ENCODE measurements at regions not wholly inside any gene's neighbourhood (a gene's known extent, or its start where the extent isn't known, plus 50 kb on each side); places are given as distances from the start of the nearest gene placed in this dataset.

DNA sequence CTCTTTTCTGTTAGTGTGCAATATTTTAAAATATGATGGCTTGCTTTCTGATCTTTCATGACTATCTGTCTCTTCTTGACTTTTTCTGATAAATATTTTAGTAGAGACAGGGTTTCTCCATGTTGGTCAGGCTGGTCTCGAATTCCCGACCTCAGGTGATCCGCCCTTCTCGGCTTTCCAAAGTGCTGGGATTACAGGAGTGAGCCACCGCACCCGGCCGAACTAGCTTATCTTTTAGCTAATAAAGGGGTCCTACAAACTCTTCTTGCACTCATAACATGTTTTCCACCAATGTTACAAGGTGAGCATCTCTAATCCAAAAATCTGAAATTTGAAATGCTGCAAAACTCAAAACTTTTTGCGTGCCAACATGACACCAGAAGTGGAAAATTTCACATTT lies 535.2 kb upstream of the PCDH20 start:
- TF ChIP-seq, protein P1, sequence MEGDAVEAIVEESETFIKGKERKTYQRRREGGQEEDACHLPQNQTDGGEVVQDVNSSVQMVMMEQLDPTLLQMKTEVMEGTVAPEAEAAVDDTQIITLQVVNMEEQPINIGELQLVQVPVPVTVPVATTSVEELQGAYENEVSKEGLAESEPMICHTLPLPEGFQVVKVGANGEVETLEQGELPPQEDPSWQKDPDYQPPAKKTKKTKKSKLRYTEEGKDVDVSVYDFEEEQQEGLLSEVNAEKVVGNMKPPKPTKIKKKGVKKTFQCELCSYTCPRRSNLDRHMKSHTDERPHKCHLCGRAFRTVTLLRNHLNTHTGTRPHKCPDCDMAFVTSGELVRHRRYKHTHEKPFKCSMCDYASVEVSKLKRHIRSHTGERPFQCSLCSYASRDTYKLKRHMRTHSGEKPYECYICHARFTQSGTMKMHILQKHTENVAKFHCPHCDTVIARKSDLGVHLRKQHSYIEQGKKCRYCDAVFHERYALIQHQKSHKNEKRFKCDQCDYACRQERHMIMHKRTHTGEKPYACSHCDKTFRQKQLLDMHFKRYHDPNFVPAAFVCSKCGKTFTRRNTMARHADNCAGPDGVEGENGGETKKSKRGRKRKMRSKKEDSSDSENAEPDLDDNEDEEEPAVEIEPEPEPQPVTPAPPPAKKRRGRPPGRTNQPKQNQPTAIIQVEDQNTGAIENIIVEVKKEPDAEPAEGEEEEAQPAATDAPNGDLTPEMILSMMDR (IDR thresholded peaks at IDR 0.05; ENCODE audit: extremely low read depth, insufficient read depth, missing control alignments): no peak
- no peak for DNase-seq (ENCODE audit: low spot score)
- in situ Hi-C loops (cut with MboI; ENCODE audit: low pct_unique_long_range_greater_than_20kb, low sequenced_read_pairs, unreplicated experiment): no loop called here

DNA sequence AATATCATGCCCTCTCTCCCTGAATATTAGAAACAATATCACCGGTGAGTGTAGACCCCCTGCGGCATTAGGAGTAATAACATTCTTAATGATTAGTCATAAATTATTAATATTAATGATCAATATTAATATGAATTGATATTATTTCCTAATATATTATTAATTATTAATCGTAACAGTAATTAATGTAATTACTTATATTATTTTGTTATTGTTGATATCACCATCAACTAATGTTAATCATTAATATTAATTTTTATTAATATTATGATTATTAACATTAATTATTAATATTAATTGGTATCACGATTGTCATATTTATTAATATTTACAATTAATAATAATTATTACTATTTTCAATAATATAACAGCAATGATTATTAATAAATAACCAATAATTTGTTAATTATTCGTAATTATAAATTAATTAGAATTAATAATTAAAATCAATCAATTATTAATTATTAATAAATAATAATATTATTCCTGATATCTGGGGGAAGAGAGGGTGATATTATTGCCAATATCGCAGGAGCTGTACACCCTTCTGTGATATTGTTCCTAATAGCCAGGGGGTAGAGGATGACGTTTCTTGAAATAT lies 528.8 kb upstream of the PCDH20 start:
- TF ChIP-seq, protein P1 (IDR thresholded peaks at IDR 0.05; ENCODE audit: extremely low read depth, insufficient read depth, missing control alignments): no peak
- in situ Hi-C loops (cut with MboI; ENCODE audit: low pct_unique_long_range_greater_than_20kb, low sequenced_read_pairs, unreplicated experiment): no loop called here
- no peak for DNase-seq (ENCODE audit: low spot score)

DNA sequence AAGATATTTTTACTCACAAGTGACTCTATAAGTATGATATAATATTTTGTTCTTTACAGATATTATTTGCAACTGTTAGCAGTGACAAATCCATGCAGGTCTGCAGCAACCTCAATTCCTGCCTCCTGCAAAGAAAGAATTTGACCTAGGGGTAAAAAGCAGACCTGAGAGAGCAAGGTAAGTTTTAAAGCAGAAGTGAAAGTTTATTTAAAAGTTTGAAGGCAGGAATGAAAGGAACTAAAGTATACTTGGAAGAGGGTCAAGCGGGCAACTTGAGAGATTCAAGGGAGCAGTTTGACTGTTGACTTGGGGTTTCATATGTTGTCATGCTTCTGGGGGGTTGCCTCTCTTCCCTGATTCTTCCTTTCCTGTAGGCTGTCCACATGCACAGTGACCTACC lies 520.1 kb upstream of the PCDH20 start:
- TF ChIP-seq, protein P1 (IDR thresholded peaks at IDR 0.05; ENCODE audit: extremely low read depth, insufficient read depth, missing control alignments): no peak
- in situ Hi-C loops (cut with MboI; ENCODE audit: low pct_unique_long_range_greater_than_20kb, low sequenced_read_pairs, unreplicated experiment): no loop called here

DNA sequence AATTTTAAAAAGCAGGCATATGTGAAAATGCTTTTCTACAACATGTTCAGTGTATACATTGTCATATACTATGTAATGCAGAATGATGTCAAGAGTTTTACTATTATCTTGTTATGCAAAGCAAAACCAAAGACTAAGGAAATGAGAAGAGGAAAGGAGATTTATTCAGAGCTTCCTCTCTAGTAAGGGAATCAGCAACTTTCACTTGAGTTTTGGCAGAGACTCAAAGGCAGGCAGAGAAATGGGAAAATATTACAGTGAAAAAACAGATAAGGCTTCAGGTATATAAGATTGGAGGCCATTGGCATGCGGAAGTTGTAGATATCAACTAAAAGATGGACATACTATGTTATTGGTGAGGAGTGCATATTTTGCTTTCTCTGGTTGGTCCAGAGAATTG lies 512.0 kb upstream of the PCDH20 start:
- in situ Hi-C loops (cut with MboI; ENCODE audit: low pct_unique_long_range_greater_than_20kb, low sequenced_read_pairs, unreplicated experiment): no loop called here
- TF ChIP-seq, protein P1 (IDR thresholded peaks at IDR 0.05; ENCODE audit: extremely low read depth, insufficient read depth, missing control alignments): no peak
- DNase-seq (ENCODE audit: low spot score): no peak

More for the DNA sequence above, 520.1 kb upstream of the PCDH20 start:
- DNase-seq (ENCODE audit: low spot score): no peak

DNA sequence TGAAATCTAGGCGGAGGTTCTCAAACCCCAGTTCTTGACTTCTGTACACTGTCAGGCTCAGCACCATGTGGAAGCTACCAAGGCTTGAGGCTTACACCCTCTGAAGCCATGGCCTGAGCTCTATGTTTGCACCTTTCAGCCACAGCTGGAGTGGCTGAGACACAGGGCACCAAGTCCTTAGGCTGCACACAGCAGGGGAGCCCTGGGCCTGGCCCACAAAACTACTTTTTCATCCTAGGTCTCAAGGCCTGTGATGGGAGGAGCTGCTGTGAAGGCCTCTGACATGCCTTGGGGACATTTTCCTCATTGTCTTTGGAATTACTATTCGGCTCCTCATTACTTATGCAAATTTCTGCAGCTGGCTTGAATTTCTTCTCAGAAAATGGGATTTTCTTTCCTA lies 503.2 kb upstream of the PCDH20 start:
- in situ Hi-C loops (cut with MboI; ENCODE audit: low pct_unique_long_range_greater_than_20kb, low sequenced_read_pairs, unreplicated experiment): no loop called here
- TF ChIP-seq, protein P1 (IDR thresholded peaks at IDR 0.05; ENCODE audit: extremely low read depth, insufficient read depth, missing control alignments): no peak
- DNase-seq (ENCODE audit: low spot score): no peak

DNA sequence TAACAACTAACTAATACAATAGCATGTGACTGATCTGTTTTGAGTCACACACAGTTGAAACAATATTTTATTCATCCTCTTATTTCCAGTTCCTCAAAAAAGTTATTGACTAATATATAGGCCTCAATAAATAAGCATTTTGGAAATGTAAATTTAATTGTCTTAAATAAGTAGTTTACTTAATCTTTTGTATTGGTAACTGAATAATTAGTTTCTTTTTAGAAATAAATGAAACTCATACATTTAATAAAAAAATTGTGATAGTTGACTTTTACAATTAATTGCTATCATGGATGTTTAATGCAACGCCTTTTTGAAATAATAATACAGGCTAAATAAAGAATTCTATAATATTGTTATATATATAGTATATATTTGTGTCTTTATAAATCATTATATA lies 500.8 kb upstream of the PCDH20 start:
- in situ Hi-C loops (cut with MboI; ENCODE audit: low pct_unique_long_range_greater_than_20kb, low sequenced_read_pairs, unreplicated experiment): no loop called here

More for the DNA sequence above, 500.8 kb upstream of the PCDH20 start:
- TF ChIP-seq, protein P1 (IDR thresholded peaks at IDR 0.05; ENCODE audit: extremely low read depth, insufficient read depth, missing control alignments): no peak
- no peak for DNase-seq (ENCODE audit: low spot score)

All from GM13977 (cell line).